ENCODE measurements at regions not wholly inside any gene's neighbourhood (a gene's known extent, or its start where the extent isn't known, plus 50 kb on each side); places are given as distances from the start of the nearest gene placed in this dataset.

DNA sequence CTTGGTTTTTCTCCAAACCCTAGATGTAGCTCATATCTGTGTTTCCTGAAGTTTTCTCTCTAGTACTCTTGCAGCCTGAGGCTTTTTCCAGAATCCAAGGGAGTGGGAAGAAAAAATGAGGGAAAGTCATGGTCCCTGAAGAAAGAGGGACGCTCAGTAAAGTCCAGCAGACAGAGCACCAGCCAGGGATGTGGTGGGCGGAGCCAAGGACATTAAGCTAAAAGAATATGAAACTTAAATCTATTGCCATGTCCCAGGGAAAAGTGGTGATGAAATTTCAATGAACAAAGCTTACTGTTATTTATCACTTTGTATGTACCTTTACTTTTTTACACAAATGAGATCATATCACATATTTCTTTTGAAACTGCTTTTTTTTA lies 430.2 kb downstream of the USP25 start:
- TF ChIP-seq, protein P1, sequence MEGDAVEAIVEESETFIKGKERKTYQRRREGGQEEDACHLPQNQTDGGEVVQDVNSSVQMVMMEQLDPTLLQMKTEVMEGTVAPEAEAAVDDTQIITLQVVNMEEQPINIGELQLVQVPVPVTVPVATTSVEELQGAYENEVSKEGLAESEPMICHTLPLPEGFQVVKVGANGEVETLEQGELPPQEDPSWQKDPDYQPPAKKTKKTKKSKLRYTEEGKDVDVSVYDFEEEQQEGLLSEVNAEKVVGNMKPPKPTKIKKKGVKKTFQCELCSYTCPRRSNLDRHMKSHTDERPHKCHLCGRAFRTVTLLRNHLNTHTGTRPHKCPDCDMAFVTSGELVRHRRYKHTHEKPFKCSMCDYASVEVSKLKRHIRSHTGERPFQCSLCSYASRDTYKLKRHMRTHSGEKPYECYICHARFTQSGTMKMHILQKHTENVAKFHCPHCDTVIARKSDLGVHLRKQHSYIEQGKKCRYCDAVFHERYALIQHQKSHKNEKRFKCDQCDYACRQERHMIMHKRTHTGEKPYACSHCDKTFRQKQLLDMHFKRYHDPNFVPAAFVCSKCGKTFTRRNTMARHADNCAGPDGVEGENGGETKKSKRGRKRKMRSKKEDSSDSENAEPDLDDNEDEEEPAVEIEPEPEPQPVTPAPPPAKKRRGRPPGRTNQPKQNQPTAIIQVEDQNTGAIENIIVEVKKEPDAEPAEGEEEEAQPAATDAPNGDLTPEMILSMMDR (conservative IDR thresholded peaks at IDR 0.05; ENCODE audit: low read depth in 2 of 2), result no peak
- TF ChIP-seq POLR2AphosphoS5 (IDR thresholded peaks at IDR 0.05; ENCODE audit: low read depth), result no peak
- TF ChIP-seq NANOG (IDR thresholded peaks at IDR 0.05; ENCODE audit: borderline replicate concordance), result no peak
- no peak for TF ChIP-seq JUNB (IDR thresholded peaks at IDR 0.05; ENCODE audit: unreplicated experiment)
- no peak for TF ChIP-seq CREB1 (CRISPR knock-in tag; IDR thresholded peaks at IDR 0.05; ENCODE audit: low read depth)
- no peak for TF ChIP-seq EZH2 (IDR thresholded peaks at IDR 0.05; ENCODE audit: low read depth, unreplicated experiment)
- no peak for TF ChIP-seq EZH2phosphoT487 (IDR thresholded peaks at IDR 0.05; ENCODE audit: unreplicated experiment)

All from GM23338 (cell line).